BLaER1 (cell line): ENCODE measurements at regions not wholly inside any gene's neighbourhood (a gene's known extent, or its start where the extent isn't known, plus 50 kb on each side); places are given as distances from the start of the nearest gene placed in this dataset.

Experiments
- H3K27ac ChIP-seq: shearing (Covaris generic); formaldehyde crosslinking; 2 replicates; pipeline ENCODE4 v1.8.1; 2022
- H3K27me3 ChIP-seq: shearing (Covaris generic); formaldehyde crosslinking; 2 replicates; pipeline ENCODE4 v1.8.1; 2022
- H3K36me3 ChIP-seq: shearing (Covaris generic); formaldehyde crosslinking; 2 replicates; pipeline ENCODE4 v1.8.1; 2022
- H3K4me1 ChIP-seq: shearing (Covaris generic); formaldehyde crosslinking; 2 replicates; pipeline ENCODE4 v1.8.1; 2022
- H3K4me2 ChIP-seq: shearing (Covaris generic); formaldehyde crosslinking; 2 replicates; pipeline ENCODE4 v1.8.1; 2022
- H3K4me3 ChIP-seq: shearing (Covaris generic); formaldehyde crosslinking; 2 replicates; pipeline ENCODE4 v1.8.1; 2022
- H3K9ac ChIP-seq: shearing (Covaris generic); formaldehyde crosslinking; 2 replicates; pipeline ENCODE4 v1.8.1; 2022
- H3K9me3 ChIP-seq: shearing (Covaris generic); formaldehyde crosslinking; 2 replicates; pipeline ENCODE4 v1.8.1; 2022
- H4K20me1 ChIP-seq: shearing (Covaris generic); formaldehyde crosslinking; 2 replicates; pipeline ENCODE4 v1.8.1; 2022
- Cebpa-rat ChIP-seq: shearing (Covaris generic); IDR thresholded peaks from 2 replicates; pipeline ENCODE4 v1.8.1; 2022

DNA sequence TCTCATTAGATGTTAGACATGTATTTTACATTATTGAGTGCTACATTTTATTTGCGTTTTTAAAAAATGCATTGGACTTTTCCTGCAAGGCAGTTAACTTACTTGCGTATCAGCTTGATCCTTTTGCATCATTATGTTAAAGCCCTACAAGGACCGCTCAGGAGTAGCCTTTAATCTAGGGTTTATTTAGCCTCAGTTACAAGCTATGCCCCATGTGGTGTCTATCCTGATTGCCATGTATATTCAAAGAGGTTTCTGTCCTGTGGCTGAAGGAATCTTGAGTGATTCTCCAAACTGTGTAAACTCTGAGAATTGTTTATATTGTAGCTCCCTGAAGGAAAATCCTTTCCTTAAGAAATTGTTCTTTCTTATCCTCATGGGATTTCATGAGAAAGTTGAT, 821.8 kb upstream of the AGA start:
- no peak for TF ChIP-seq Cebpa-rat
- no peaks in the 10 kb centered on the region for H3K27me3 ChIP-seq
- H4K20me1 ChIP-seq, result no peaks in the 10 kb centered on the region
- no peak overlapping the region for H3K4me3 ChIP-seq
- H3K4me2 ChIP-seq, result no peak overlapping the region
- no peaks in the 10 kb centered on the region for H3K36me3 ChIP-seq
- H3K4me1 ChIP-seq, result no peaks in the 10 kb centered on the region
- H3K9me3 ChIP-seq, result no peaks in the 10 kb centered on the region
- no peak overlapping the region for H3K9ac ChIP-seq
- H3K27ac ChIP-seq, result no peak overlapping the region

DNA sequence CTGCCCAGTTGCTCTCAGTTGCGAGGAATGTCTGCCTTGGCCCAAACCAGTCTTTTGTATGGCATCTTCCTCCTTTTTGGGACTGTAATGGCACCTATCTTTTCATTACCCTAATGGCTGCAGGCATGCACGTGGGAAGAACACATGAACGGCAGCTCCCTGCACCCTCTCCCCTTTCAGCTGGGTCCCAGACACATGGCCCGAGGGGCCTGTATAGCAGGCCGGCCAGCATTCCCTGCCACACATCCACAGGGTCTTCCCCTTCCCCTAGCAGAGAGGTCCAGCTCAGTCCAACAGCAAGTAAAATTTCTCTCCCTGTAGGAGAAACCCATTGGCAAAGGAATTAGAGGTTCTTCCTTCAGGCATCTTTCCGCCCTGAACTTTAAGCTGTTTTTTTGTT, 829.1 kb upstream of the AGA start:
- Histone ChIP-seq H3K4me3 (no peak overlapping the region), H3K27me3 (no peaks in the 10 kb centered on the region), H3K4me2 (no peak overlapping the region), H3K27ac (no peak overlapping the region), H3K9ac (no peak overlapping the region), H3K4me1 (no peaks in the 10 kb centered on the region), H4K20me1 (no peaks in the 10 kb centered on the region), H3K9me3 (no peaks in the 10 kb centered on the region), H3K36me3 (no peaks in the 10 kb centered on the region)
- no peak for TF ChIP-seq Cebpa-rat

DNA sequence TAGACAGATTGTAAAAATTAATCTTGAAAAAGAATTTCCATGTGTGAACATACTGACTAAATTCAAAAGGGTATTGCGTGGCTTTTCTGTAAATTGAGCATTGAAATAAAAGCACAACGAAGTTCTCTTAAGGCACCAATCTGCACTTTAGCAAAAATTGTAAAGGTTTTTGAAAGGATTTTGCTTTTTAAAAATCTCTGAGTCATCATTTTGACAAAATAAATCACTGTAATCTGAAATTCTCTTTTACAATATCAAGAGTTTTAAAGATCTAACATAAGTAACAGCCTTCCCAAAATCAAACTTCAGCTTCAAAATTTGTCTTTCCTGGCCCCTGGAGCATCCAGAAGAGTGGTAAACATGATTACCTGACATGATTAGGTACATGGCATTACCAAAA, 830.9 kb upstream of the AGA start:
- no peak for TF ChIP-seq Cebpa-rat
- Histone ChIP-seq H3K9ac (no peak overlapping the region), H4K20me1 (no peaks in the 10 kb centered on the region), H3K9me3 (no peaks in the 10 kb centered on the region), H3K36me3 (no peaks in the 10 kb centered on the region), H3K4me2 (no peak overlapping the region), H3K27ac (no peak overlapping the region), H3K27me3 (no peaks in the 10 kb centered on the region), H3K4me1 (no peaks in the 10 kb centered on the region), H3K4me3 (no peak overlapping the region)

DNA sequence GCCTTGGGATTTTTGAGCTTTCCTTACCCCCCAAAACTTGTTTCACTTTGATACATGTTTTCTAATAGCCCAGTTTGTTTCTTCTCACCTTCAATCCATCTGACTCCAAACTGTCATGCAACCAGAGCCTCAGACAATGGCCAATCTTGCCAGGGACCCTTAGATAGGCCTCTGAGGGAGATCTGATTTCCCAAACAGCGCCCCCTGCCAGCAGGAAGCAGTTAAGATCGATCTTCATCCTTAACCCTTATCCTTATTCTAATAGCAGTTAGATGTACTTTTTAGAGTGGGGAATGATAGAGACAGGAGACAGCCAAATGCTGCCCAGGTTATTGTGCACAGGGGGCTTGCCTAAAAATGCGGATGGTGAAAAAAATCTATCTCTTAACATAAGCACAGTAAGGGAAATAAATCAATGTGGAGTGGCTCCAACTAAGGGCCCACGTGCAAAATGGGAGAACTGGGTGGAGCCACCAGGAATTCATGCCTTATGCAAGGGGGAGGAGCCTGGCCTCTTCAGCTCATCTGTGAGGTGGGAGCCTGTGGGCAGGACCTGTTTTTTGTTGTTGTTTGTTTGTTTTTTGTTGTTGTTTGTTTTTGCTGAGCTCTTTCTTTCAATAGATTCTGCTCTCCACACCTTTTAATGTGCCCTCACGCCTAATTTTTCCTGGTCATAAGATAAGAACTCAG, 833.6 kb upstream of the AGA start:
- Histone ChIP-seq H3K4me2 (no peak overlapping the region), H3K4me3 (no peak overlapping the region), H3K27me3 (no peaks in the 10 kb centered on the region), H3K9ac (no peak overlapping the region), H3K36me3 (no peaks in the 10 kb centered on the region), H3K27ac (no peak overlapping the region), H3K9me3 (no peaks in the 10 kb centered on the region), H3K4me1 (no peaks in the 10 kb centered on the region), H4K20me1 (no peaks in the 10 kb centered on the region)
- TF ChIP-seq Cebpa-rat, result no peak

DNA sequence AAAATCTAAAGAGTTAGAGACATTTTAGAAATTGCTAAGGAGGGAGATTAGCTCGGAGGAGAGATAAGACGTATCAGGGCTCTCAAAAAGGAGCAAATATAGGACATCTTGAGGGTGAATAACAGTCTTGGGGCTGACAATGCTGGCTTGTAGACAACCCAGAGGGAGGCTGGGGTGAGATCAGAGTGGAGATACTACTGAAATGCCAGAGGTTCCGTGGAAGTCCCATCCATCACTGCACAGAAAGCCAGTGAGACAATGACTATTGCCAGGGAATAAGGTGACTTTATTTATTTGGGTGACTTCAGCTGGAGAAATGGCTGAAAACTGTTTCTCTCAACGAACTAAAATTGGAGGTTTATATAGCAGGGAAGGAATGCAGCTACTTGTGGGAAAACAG, 838.1 kb upstream of the AGA start:
- H3K4me1 ChIP-seq, result no peaks in the 10 kb centered on the region
- no peaks in the 10 kb centered on the region for H4K20me1 ChIP-seq
- no peak overlapping the region for H3K27ac ChIP-seq
- H3K9ac ChIP-seq, result no peak overlapping the region
- TF ChIP-seq Cebpa-rat, result no peak
- no peak overlapping the region for H3K4me2 ChIP-seq
- no peak overlapping the region for H3K4me3 ChIP-seq
- H3K27me3 ChIP-seq, result no peaks in the 10 kb centered on the region
- H3K36me3 ChIP-seq, result no peaks in the 10 kb centered on the region
- H3K9me3 ChIP-seq, result no peaks in the 10 kb centered on the region

DNA sequence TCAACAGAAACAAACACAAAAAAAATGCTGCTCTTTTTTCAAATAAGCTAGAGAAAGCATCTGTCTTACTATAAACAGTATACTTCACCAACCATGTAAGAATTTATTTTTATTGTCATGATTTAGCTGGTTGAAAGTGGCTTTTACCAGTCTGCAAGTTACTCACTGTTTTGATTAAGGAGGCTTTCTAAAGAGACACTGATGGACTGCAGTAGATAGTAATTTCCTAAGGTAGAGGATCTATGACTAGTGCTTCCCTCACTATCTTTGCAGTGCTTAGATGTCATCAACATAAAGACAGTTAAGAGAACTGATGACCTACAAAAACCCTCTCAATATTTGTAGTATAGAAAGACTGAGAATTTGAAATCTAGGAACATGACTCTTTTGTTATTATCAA, 846.2 kb upstream of the AGA start:
- Histone ChIP-seq H3K9me3 (no peaks in the 10 kb centered on the region), H3K36me3 (no peaks in the 10 kb centered on the region), H3K27me3 (no peaks in the 10 kb centered on the region), H3K4me1 (no peaks in the 10 kb centered on the region), H3K27ac (no peak overlapping the region), H3K4me2 (no peak overlapping the region), H3K4me3 (no peak overlapping the region), H3K9ac (no peak overlapping the region), H4K20me1 (no peaks in the 10 kb centered on the region)
- no peak for TF ChIP-seq Cebpa-rat

DNA sequence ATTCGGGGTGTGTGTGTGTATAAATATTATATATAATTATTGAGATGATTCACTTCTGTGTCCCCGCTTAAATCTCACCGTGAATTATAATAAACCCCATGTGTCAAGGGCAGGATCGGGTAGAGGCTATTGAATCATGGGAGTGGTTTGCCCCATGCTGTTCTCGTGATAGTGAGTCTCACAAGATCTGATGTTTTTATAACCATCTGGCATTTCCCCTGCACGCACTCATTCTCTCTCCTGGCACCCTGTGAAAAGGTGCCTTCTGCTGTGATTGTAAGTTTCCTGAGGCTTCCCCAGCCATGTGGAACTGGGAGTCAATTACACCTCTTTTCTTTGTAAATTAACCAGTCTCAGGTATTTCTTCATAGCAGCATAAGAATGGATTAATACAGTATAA, 851.4 kb upstream of the AGA start:
- no peak for TF ChIP-seq Cebpa-rat
- Histone ChIP-seq H3K4me3 (no peak overlapping the region), H3K4me2 (no peak overlapping the region), H3K36me3 (no peaks in the 10 kb centered on the region), H3K27ac (no peak overlapping the region), H3K4me1 (no peaks in the 10 kb centered on the region), H3K9me3 (no peaks in the 10 kb centered on the region), H4K20me1 (no peaks in the 10 kb centered on the region), H3K9ac (no peak overlapping the region), H3K27me3 (no peaks in the 10 kb centered on the region)

DNA sequence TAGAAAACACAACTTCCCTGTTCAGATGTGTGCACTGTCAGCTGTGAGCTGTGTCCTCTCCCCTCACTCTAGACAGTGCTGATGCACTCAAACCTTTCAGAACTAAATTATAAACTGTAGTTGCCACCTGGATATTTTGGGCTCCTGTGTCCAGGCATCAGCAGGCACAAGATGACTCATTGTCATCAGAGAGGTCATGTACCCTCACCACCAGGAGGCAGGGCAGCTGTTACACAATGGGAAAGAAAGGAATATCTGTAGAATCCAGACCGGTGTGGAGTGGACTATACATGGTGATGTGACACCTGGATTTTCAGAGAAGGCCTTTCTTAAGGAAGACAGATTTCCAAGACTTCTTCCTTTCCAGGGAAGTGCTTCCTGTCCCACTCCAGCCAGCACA, 854.4 kb upstream of the AGA start:
- H3K27ac ChIP-seq, result no peak overlapping the region
- H3K4me2 ChIP-seq, result no peak overlapping the region
- H3K9me3 ChIP-seq, result no peaks in the 10 kb centered on the region
- no peak for TF ChIP-seq Cebpa-rat
- H3K4me3 ChIP-seq, result no peak overlapping the region
- H3K4me1 ChIP-seq, result no peaks in the 10 kb centered on the region
- H3K36me3 ChIP-seq, result no peaks in the 10 kb centered on the region
- H3K27me3 ChIP-seq, result no peaks in the 10 kb centered on the region
- no peaks in the 10 kb centered on the region for H4K20me1 ChIP-seq
- H3K9ac ChIP-seq, result no peak overlapping the region

DNA sequence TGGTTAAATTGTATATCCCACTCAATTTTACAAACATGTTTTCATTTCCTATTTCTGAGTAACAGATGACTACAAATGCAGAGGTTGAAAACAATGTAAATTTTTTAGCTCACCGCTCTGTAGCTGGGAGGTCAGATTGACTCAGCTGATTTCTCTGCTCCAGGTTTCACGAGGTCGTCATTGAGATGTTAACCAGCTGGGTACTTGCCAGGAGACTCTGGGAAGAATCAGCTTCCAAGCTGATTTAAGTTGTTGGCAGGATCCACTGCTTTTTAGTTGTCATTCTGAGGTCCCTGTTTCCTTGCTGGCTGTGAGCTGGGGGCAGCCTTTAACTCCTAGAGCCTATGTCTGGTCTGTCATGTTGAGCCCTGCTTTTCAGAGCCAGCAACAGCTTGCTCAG, 864.3 kb upstream of the AGA start:
- Histone ChIP-seq H3K4me1 (no peaks in the 10 kb centered on the region), H3K4me2 (no peak overlapping the region), H3K4me3 (no peak overlapping the region), H3K27ac (no peak overlapping the region), H3K27me3 (no peaks in the 10 kb centered on the region), H3K36me3 (no peaks in the 10 kb centered on the region), H3K9ac (no peak overlapping the region), H3K9me3 (no peaks in the 10 kb centered on the region), H4K20me1 (no peaks in the 10 kb centered on the region)
- no peak for TF ChIP-seq Cebpa-rat

DNA sequence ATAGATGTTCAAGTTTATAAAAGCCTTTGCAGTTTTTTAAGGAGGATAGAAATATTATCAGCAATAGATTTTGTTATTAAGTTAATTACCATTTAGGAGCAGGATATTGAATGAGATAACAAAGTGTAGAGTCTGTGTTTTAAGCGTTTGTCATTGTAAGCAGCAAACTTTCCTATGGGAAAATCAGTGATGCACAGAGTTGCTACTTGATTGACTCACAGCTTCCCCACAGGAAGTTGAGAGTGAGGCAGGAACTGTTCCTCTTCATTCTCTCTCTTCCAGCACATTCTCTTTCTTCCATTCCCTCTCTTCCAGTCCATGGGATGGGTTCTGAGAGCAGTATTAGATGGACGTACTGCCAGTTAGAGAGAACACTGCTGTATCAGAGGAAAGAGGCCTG, 867.7 kb upstream of the AGA start:
- Histone ChIP-seq H3K36me3 (no peaks in the 10 kb centered on the region), H4K20me1 (no peaks in the 10 kb centered on the region), H3K9me3 (no peaks in the 10 kb centered on the region), H3K4me3 (no peak overlapping the region), H3K4me2 (no peak overlapping the region), H3K9ac (no peak overlapping the region), H3K27me3 (no peaks in the 10 kb centered on the region), H3K27ac (no peak overlapping the region), H3K4me1 (no peaks in the 10 kb centered on the region)
- no peak for TF ChIP-seq Cebpa-rat

DNA sequence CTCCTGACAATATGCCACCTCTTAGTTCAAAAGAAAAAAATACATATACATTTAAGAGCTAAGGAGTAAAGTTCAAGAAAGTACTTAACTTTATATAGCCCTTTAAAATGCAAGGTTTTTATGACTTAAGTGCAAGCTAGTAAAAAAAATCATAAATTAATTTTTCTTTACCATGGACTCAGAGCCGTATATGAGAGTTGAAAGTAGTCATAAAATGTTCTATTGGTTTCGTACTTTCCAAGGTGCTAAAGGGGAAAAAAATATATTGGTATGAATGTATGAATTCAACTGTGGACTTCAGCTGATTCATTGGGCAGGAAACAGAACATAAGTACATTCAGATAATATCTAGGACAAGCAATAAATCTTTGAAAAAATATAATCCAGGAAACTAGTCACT, 869.8 kb upstream of the AGA start:
- Histone ChIP-seq H3K4me2 (no peak overlapping the region), H3K36me3 (no peaks in the 10 kb centered on the region), H3K4me3 (no peak overlapping the region), H4K20me1 (no peaks in the 10 kb centered on the region), H3K27me3 (no peaks in the 10 kb centered on the region), H3K4me1 (no peaks in the 10 kb centered on the region), H3K9me3 (no peaks in the 10 kb centered on the region), H3K9ac (no peak overlapping the region), H3K27ac (no peak overlapping the region)
- TF ChIP-seq Cebpa-rat, result no peak
